Esophagus muscularis mucosa (tissue), 4 donors: ENCODE measurements at regions not wholly inside any gene's neighbourhood (a gene's known extent, or its start where the extent isn't known, plus 50 kb on each side); places are given as distances from the start of the nearest gene placed in this dataset.

Experiments used
- EP300 ChIP-seq: sonication (generic); formaldehyde crosslinking; IDR thresholded peaks from one replicate; pipeline ENCODE4 v1.6.1; 2017; ENCODE audit warnings: antibody characterized with exemption
- POLR2A ChIP-seq: fragments of 450-650 bp; IDR thresholded peaks from one replicate; pipeline ENCODE4 v1.6.1; 2017; ENCODE audit warnings: antibody characterized with exemption, moderate library complexity, mild to moderate bottlenecking, low read depth
- TF ChIP-seq, protein P1 (sequence below), 3 experiments: fragments of 200-600 bp in 2 of 3; fragments of 450-650 bp in 1 of 3; sonication (generic) in 2 of 3; IDR thresholded peaks; one replicate each; pipeline ENCODE4 v1.5.1; 2017 to 2019; ENCODE audit warnings: antibody characterized with exemption in 3 of 3, mild to moderate bottlenecking in 2 of 3, moderate library complexity in 1 of 3

DNA sequence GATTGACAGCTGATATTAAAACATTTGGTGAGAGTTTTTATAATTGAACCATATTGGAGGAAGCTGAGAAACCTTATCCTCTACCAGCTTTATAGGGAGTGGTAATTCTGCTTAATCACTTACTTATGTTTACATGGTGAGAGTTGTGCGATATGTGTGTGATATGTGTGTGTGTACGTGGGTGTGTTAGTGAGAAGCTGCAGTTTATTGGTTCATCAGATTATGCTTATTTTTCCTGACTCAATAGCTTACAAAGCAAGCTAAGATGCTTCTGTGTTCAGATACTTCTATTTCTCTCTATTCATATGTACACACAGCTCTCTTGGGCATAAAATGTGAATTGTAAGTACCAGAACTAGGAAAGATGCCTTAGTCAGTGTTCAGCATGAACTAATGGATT lies 343.7 kb downstream of the GRIA2 start:
- TF ChIP-seq, protein P1, sequence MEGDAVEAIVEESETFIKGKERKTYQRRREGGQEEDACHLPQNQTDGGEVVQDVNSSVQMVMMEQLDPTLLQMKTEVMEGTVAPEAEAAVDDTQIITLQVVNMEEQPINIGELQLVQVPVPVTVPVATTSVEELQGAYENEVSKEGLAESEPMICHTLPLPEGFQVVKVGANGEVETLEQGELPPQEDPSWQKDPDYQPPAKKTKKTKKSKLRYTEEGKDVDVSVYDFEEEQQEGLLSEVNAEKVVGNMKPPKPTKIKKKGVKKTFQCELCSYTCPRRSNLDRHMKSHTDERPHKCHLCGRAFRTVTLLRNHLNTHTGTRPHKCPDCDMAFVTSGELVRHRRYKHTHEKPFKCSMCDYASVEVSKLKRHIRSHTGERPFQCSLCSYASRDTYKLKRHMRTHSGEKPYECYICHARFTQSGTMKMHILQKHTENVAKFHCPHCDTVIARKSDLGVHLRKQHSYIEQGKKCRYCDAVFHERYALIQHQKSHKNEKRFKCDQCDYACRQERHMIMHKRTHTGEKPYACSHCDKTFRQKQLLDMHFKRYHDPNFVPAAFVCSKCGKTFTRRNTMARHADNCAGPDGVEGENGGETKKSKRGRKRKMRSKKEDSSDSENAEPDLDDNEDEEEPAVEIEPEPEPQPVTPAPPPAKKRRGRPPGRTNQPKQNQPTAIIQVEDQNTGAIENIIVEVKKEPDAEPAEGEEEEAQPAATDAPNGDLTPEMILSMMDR (IDR thresholded peaks at IDR 0.05): no peak
- TF ChIP-seq POLR2A (no peak), EP300 (no peak)
